H9 (cell line): ENCODE measurements at regions not wholly inside any gene's neighbourhood (a gene's known extent, or its start where the extent isn't known, plus 50 kb on each side); places are given as distances from the start of the nearest gene placed in this dataset.

Experiments used
- DNase-seq: peaks from one replicate; pipeline ENCODE4 v3.0.0-alpha.2; 2017
- H2AFZ ChIP-seq: one replicate; pipeline ENCODE4 v1.6.1; 2013; ENCODE audit warnings: mild to moderate bottlenecking, low read length, control low read depth, moderate library complexity
- H2AK5ac ChIP-seq: 2 replicates; pipeline ENCODE4 v1.6.1; 2013; ENCODE audit warnings: low read length, control low read depth, mixed read lengths; ENCODE audit not compliant: insufficient read length
- H2BK120ac ChIP-seq: one replicate; pipeline ENCODE4 v1.6.1; 2013; ENCODE audit warnings: low read depth, mild to moderate bottlenecking, low read length, control low read depth, inconsistent platforms; ENCODE audit not compliant: poor library complexity, severe bottlenecking
- H2BK12ac ChIP-seq: 2 replicates; pipeline ENCODE4 v1.6.1; 2013; ENCODE audit warnings: low read length, control low read depth, mixed read lengths, low read depth; ENCODE audit not compliant: insufficient read length
- H2BK15ac ChIP-seq: 2 replicates; pipeline ENCODE4 v1.6.1; 2013; ENCODE audit warnings: low read depth, low read length, control low read depth
- H2BK20ac ChIP-seq: one replicate; pipeline ENCODE4 v1.6.1; 2013; ENCODE audit warnings: low read depth, mild to moderate bottlenecking, low read length, control low read depth, inconsistent platforms; ENCODE audit not compliant: poor library complexity, severe bottlenecking
- H2BK5ac ChIP-seq: 2 replicates; pipeline ENCODE4 v1.6.1; 2013; ENCODE audit warnings: low read length, control low read depth, mixed read lengths; ENCODE audit not compliant: insufficient read length
- H3K14ac ChIP-seq: 2 replicates; pipeline ENCODE4 v1.6.1; 2013; ENCODE audit warnings: low read length, control low read depth; ENCODE audit not compliant: insufficient read depth
- H3K18ac ChIP-seq: 2 replicates; pipeline ENCODE4 v1.6.1; 2013; ENCODE audit warnings: low read depth, mild to moderate bottlenecking, mixed read lengths, low read length, control low read depth; ENCODE audit not compliant: insufficient read length
- H3K23ac ChIP-seq: 2 replicates; pipeline ENCODE4 v1.6.1; 2013; ENCODE audit warnings: low read length, control low read depth, mixed read lengths, low read depth; ENCODE audit not compliant: insufficient read length
- H3K23me2 ChIP-seq: 2 replicates; pipeline ENCODE4 v1.6.1; 2013; ENCODE audit warnings: low read depth, mild to moderate bottlenecking, mixed read lengths, low read length, control low read depth; ENCODE audit not compliant: insufficient read length, poor library complexity, severe bottlenecking
- H3K27ac ChIP-seq: 2 replicates; pipeline ENCODE4 v1.5.1; 2013; ENCODE audit warnings: low read length, control low read depth, mixed read lengths, low read depth; ENCODE audit not compliant: insufficient read length
- H3K27me3 ChIP-seq: 2 replicates; pipeline ENCODE4 v1.6.1; 2013; ENCODE audit warnings: low read length, control low read depth, inconsistent platforms; ENCODE audit not compliant: insufficient read depth
- H3K4ac ChIP-seq: 2 replicates; pipeline ENCODE4 v1.6.1; 2013; ENCODE audit warnings: low read depth, mild to moderate bottlenecking, control low read depth, inconsistent platforms, low read length, moderate library complexity
- H3K4me1 ChIP-seq: 2 replicates; pipeline ENCODE4 v1.6.1; 2013; ENCODE audit warnings: low read length, control low read depth, inconsistent platforms; ENCODE audit not compliant: insufficient read depth
- H3K4me2 ChIP-seq: 2 replicates; pipeline ENCODE4 v1.6.1; 2013; ENCODE audit warnings: low read length, control low read depth, mixed read lengths; ENCODE audit not compliant: insufficient read length, insufficient read depth
- H3K56ac ChIP-seq: 2 replicates; pipeline ENCODE4 v1.6.1; 2013; ENCODE audit warnings: low read depth, mild to moderate bottlenecking, mixed read lengths, low read length, control low read depth; ENCODE audit not compliant: insufficient read length
- H3K79me1 ChIP-seq: 2 replicates; pipeline ENCODE4 v1.6.1; 2013; ENCODE audit warnings: low read depth, mild to moderate bottlenecking, moderate library complexity, low read length, control low read depth, inconsistent platforms; ENCODE audit not compliant: insufficient read depth, poor library complexity, severe bottlenecking
- H3K79me2 ChIP-seq: 2 replicates; pipeline ENCODE4 v1.6.1; 2013; ENCODE audit warnings: low read length, control low read depth, inconsistent platforms; ENCODE audit not compliant: insufficient read depth
- H3K9ac ChIP-seq: 2 replicates; pipeline ENCODE4 v1.6.1; 2013; ENCODE audit warnings: low read length, control low read depth, mixed read lengths; ENCODE audit not compliant: insufficient read length; ENCODE audit errors: extremely low read depth
- H3K9me3 ChIP-seq: one replicate; pipeline ENCODE4 v1.6.1; 2013; ENCODE audit warnings: low read depth, low read length, inconsistent platforms; ENCODE audit not compliant: control insufficient read depth
- H3T11ph ChIP-seq: one replicate; pipeline ENCODE4 v1.6.1; 2013; ENCODE audit warnings: mild to moderate bottlenecking, low read length, control low read depth, inconsistent platforms
- H4K20me1 ChIP-seq: one replicate; pipeline ENCODE4 v1.6.1; 2013; ENCODE audit not compliant: control insufficient read depth, insufficient read length, insufficient read depth
- H4K5ac ChIP-seq: 2 replicates; pipeline ENCODE4 v1.6.1; 2013; ENCODE audit warnings: low read depth, mild to moderate bottlenecking, mixed read lengths, low read length, control low read depth; ENCODE audit not compliant: insufficient read length
- H4K8ac ChIP-seq: replicated peaks from 2 replicates; pipeline ENCODE4 v1.6.1; 2013; ENCODE audit warnings: low read length, control low read depth, mixed read lengths, low read depth; ENCODE audit not compliant: insufficient read length
- H4K91ac ChIP-seq: 2 replicates; pipeline ENCODE4 v1.6.1; 2013; ENCODE audit warnings: low read depth, mild to moderate bottlenecking, moderate library complexity, mixed read lengths, low read length, control low read depth; ENCODE audit not compliant: insufficient read length
- H3K27ac Mint-ChIP-seq, 3 experiments: 2 replicates in 2 of 3; 3 replicates in 1 of 3; pipeline ENCODE4 v1.8.0; 2020 to 2021; ENCODE audit warnings: mixed read lengths in 3 of 3, mild to moderate bottlenecking in 1 of 3, moderate library complexity in 1 of 3
- H3K27me3 Mint-ChIP-seq: 2 replicates; pipeline ENCODE4 v1.8.0; 2021; ENCODE audit warnings: low read depth, mild to moderate bottlenecking, moderate library complexity, mixed read lengths
- H3K36me3 Mint-ChIP-seq, 3 experiments: 2 replicates in 2 of 3; 3 replicates in 1 of 3; pipeline ENCODE4 v1.8.0; 2020 to 2021; ENCODE audit warnings: low read depth in 3 of 3, mixed read lengths in 3 of 3; ENCODE audit not compliant: insufficient read depth in 1 of 3
- H3K4me1 Mint-ChIP-seq, 2 experiments: 2 replicates each; pipeline ENCODE4 v1.8.0; 2020; ENCODE audit warnings: mixed read lengths in 2 of 2
- H3K4me3 Mint-ChIP-seq, 2 experiments: 2 replicates in 1 of 2; 3 replicates in 1 of 2; pipeline ENCODE4 v1.8.0; 2020 to 2021; ENCODE audit warnings: mild to moderate bottlenecking in 2 of 2, mixed read lengths in 2 of 2, moderate library complexity in 1 of 2
- H3K9me3 Mint-ChIP-seq, 2 experiments: 2 replicates in 1 of 2; 3 replicates in 1 of 2; pipeline ENCODE4 v1.8.0; 2020; ENCODE audit warnings: mild to moderate bottlenecking in 2 of 2, mixed read lengths in 2 of 2, moderate library complexity in 1 of 2
- CTCF ChIP-seq: fragments of 200-600 bp; sonication (generic); conservative IDR thresholded peaks from 3 replicates; pipeline ENCODE4 v1.8.0; 2021; ENCODE audit warnings: antibody characterized with exemption, mild to moderate bottlenecking
- WGBS: extraction: QIAGEN DNeasy Blood & Tissue Kit; methylation state at CpG from one replicate; pipeline ENCODE4 v1.1.7; 2013; ENCODE audit warnings: missing lambda C conversion rate, low lambda C conversion rate, mixed read lengths; ENCODE audit not compliant: insufficient read length; ENCODE audit errors: extremely low coverage; 5-methylcytosine and 5-hydroxymethylcytosine counted together

- Histone ChIP-seq H3K27ac (no peak overlapping the region), H2BK120ac (no peak overlapping the region), H3K4ac (no peak overlapping the region), H3K79me1 (no peaks in the 10 kb centered on the region), H2AFZ (no peak overlapping the region), H3K18ac (no peak overlapping the region), H4K91ac (no peak overlapping the region), H3K9me3 (no peaks in the 10 kb centered on the region), H3K23me2 (no peaks in the 10 kb centered on the region), H2BK5ac (no peak overlapping the region), H4K5ac (no peak overlapping the region), H3K4me1 (no peaks in the 10 kb centered on the region; the same call in 1 of the 2 replicates), H3K23ac (no peak overlapping the region), H3T11ph (no peak overlapping the region), H3K14ac (no peak overlapping the region), H3K4me2 (no peak overlapping the region), H2BK15ac (no peak overlapping the region), H2AK5ac (no peak overlapping the region), H3K79me2 (no peaks in the 10 kb centered on the region), H3K56ac (no peak overlapping the region), H2BK12ac (no peak overlapping the region), H4K8ac (no peak overlapping the region), H4K20me1 (no peaks in the 10 kb centered on the region), H2BK20ac (no peak overlapping the region), H3K27me3 (no peaks in the 10 kb centered on the region), H3K9ac (no peak overlapping the region)
- Mint-ChIP-seq H3K27me3 (peaks cover 3% of the 10 kb centered on the region), H3K4me3 (no peak overlapping the region), H3K36me3 (peaks cover 0 to 2% (median 2%) of the 10 kb centered on the region in 3 experiments; a peak in 2 of 7 replicates), H3K27ac (no peak overlapping the region), H3K9me3 (peaks cover 9 to 12% of the 10 kb centered on the region in 2 experiments), H3K4me1 (peaks cover 14 to 15% of the 10 kb centered on the region in 2 experiments)
- TF ChIP-seq CTCF: no peak
- no peak for DNase-seq
- WGBS: no CpG with 5 or more reads among the region's 9 CpGs
Measured at GRCh38 chr6:4224067-4224978, 88.9 kb upstream of the ECI2 start.
